GM06990 (cell line): ENCODE measurements at regions not wholly inside any gene's neighbourhood (a gene's known extent, or its start where the extent isn't known, plus 50 kb on each side); places are given as distances from the start of the nearest gene placed in this dataset.

Source experiments
- DNase-seq: peaks from one replicate; pipeline ENCODE4 v3.0.0-alpha.2; 2011; ENCODE audit not compliant: insufficient read length; ENCODE audit errors: extremely low read depth
- H3K27me3 ChIP-seq: replicated peaks from 2 replicates; pipeline ENCODE4 v1.6.0; 2011; ENCODE audit warnings: low read length; ENCODE audit not compliant: control insufficient read depth, insufficient read depth
- H3K36me3 ChIP-seq: 2 replicates; pipeline ENCODE4 v1.5.1; 2011; ENCODE audit warnings: low read length; ENCODE audit not compliant: control insufficient read depth, insufficient read depth
- H3K4me3 ChIP-seq: replicated peaks from 2 replicates; pipeline ENCODE4 v1.5.1; 2011; ENCODE audit warnings: low read depth, mild to moderate bottlenecking, control low read depth, low read length
- CTCF ChIP-seq: IDR thresholded peaks from 2 replicates; pipeline ENCODE4 v1.5.1; 2011; ENCODE audit warnings: low read length, control low read depth, mild to moderate bottlenecking, inconsistent platforms; ENCODE audit not compliant: insufficient read depth, poor library complexity, severe bottlenecking

GRCh38 chr2:195352581-195352980, 304.4 kb upstream of the SLC39A10 start:
- no peak for DNase-seq
- no peak overlapping the region for H3K4me3 ChIP-seq
- no peak for TF ChIP-seq CTCF
- no peaks in the 10 kb centered on the region for H3K27me3 ChIP-seq
- no peaks in the 10 kb centered on the region for H3K36me3 ChIP-seq

DNA sequence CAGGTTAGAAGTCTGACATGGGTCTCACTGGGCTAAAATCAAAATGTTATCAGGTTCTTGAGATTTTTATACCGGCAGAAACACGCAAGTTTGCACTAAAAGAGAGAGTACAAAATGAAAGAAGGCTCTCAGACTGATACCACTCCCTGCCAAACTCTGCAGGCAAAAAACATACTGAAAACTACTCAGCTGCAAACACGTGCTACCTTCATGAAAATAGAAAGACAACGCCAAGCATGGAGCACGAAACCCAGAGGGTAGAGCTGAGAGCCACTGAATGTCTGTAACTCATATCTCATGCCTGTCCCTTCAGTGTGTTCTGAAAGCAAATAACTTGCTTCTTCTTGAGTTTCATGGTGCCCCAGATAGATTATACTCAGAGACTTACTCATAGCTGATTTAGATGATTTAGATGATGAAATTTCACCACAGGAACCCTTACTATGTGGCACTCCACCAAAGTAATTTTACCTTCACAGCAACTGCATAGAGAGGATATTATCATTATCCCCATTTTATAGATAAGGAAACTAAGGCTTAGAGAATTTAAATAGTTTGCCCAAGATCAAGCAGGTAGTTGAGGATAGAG, 313.0 kb upstream of the SLC39A10 start:
- no peak for TF ChIP-seq CTCF
- Histone ChIP-seq H3K4me3 (no peak overlapping the region), H3K27me3 (no peaks in the 10 kb centered on the region), H3K36me3 (no peaks in the 10 kb centered on the region)
- no peak for DNase-seq

DNA sequence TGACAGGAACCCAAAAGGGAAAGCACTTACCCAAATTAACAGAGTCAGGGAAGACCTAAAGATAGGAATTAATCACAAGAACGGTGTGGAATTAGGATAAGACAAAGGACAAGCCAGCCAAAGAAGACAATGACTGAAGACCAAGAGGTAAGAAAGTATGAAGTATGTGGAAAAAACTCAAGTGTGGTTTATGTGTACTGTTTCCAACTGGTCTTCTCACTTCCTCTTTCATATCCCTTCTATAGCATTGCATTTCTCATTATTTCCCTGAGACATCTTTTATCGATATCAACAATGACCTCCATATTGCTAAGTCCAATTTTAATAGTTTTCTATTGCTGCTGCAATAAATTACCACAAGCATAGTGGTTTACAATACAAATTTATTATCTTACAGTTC, 313.5 kb upstream of the SLC39A10 start:
- H3K27me3 ChIP-seq = no peaks in the 10 kb centered on the region
- no peak for TF ChIP-seq CTCF
- DNase-seq = no peak
- H3K4me3 ChIP-seq = no peak overlapping the region
- H3K36me3 ChIP-seq = no peaks in the 10 kb centered on the region

- H3K36me3 ChIP-seq = no peaks in the 10 kb centered on the region
- no peaks in the 10 kb centered on the region for H3K27me3 ChIP-seq
- DNase-seq = no peak
- TF ChIP-seq CTCF = no peak
- no peak overlapping the region for H3K4me3 ChIP-seq
These were observed 315.0 kb upstream of the SLC39A10 start for GRCh38 chr2:195342061-195342460.

DNA sequence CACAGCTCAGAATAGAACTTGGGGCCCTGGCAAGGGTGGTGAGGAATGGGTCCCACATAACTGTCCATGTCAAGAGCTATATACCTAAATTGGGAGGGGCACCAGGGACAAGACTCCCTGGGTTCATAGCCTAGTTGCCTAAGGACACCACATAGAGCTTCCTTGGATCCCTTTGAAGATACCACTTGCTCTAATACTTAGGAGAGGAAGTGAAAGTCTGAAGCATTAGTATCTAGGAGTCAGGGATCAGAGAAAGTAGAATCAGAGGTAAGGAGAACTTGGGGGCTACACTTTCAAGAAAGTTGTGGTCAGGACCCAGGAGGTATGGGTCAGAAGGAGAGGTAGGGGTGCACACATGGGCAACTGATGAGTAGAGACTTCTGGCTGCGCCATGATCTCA, 318.2 kb upstream of the SLC39A10 start:
- no peak for TF ChIP-seq CTCF
- Histone ChIP-seq H3K36me3 (no peaks in the 10 kb centered on the region), H3K4me3 (no peak overlapping the region), H3K27me3 (no peaks in the 10 kb centered on the region)
- no peak for DNase-seq

DNA sequence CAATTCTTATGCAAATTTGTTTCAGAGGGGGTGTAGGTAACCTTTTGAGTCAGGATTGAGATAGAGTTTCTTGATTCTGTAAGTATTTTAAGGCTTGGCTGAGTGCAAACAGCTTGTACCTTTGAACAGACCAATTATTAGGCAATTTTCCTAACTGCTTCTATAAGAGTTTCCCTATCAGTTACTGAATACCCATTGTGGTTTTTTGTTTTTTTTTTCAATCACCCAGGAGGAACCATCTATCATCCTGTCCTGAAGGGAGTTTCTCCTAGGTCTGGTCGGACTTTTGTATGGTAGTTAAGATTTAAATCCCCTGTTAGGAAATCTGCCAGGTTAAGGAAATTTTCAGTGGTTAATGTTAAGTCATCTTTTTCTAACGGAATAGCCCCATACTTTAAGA, 319.4 kb upstream of the SLC39A10 start:
- TF ChIP-seq CTCF = no peak
- no peaks in the 10 kb centered on the region for H3K27me3 ChIP-seq
- no peak for DNase-seq

More for the DNA sequence above, 319.4 kb upstream of the SLC39A10 start:
- Histone ChIP-seq H3K4me3 (no peak overlapping the region), H3K36me3 (no peaks in the 10 kb centered on the region)
